ENCODE measurements at regions not wholly inside any gene's neighbourhood (a gene's known extent, or its start where the extent isn't known, plus 50 kb on each side); places are given as distances from the start of the nearest gene placed in this dataset.

- no peak for TF ChIP-seq CTCF (IDR thresholded peaks at IDR 0.05; ENCODE audit: low read depth, low read length)
- Histone ChIP-seq H3K4me1 (ENCODE audit: low read depth) (no peaks in the 10 kb centered on the region), H3K9me3 (ENCODE audit: low read depth) (no peaks in the 10 kb centered on the region), H3K4me3 (no peak overlapping the region), H3K27ac (no peak overlapping the region), H3K36me3 (no peaks in the 10 kb centered on the region), H3K27me3 (peaks cover 14% of the 10 kb centered on the region)
- DNase-seq (ENCODE audit: low read depth in 1 of 2, low spot score in 1 of 2) = no peak
These were observed 68.8 kb upstream of the PZP start for GRCh38 chr12:9276990-9277389.

- Histone ChIP-seq H3K27me3 (no peaks in the 10 kb centered on the region), H3K36me3 (no peaks in the 10 kb centered on the region), H3K9me3 (ENCODE audit: low read depth) (no peaks in the 10 kb centered on the region), H3K4me3 (no peak overlapping the region), H3K27ac (no peak overlapping the region), H3K4me1 (ENCODE audit: low read depth) (no peaks in the 10 kb centered on the region)
- TF ChIP-seq CTCF (IDR thresholded peaks at IDR 0.05; ENCODE audit: low read depth, low read length) = no peak
- peak in 1 of 2 donors; percentile 41 for DNase-seq (ENCODE audit: low read depth in 1 of 2, low spot score in 1 of 2)
These were observed 65.1 kb upstream of the PZP start for GRCh38 chr12:9273276-9273675.

GRCh38 chr12:9271875-9272274 is 63.7 kb upstream of the PZP start:
- H3K4me3 ChIP-seq = no peak overlapping the region

GRCh38 chr12:9264546-9264945 is 56.4 kb upstream of the PZP start:
- no peak for TF ChIP-seq CTCF (IDR thresholded peaks at IDR 0.05; ENCODE audit: low read depth, low read length)
- Histone ChIP-seq H3K4me3 (no peak overlapping the region), H3K4me1 (ENCODE audit: low read depth) (no peaks in the 10 kb centered on the region)

More at GRCh38 chr12:9271875-9272274, 63.7 kb upstream of the PZP start:
- TF ChIP-seq CTCF (IDR thresholded peaks at IDR 0.05; ENCODE audit: low read depth, low read length) = no peak
- Histone ChIP-seq H3K9me3 (ENCODE audit: low read depth) (no peaks in the 10 kb centered on the region), H3K27me3 (no peaks in the 10 kb centered on the region), H3K36me3 (no peaks in the 10 kb centered on the region), H3K27ac (no peak overlapping the region), H3K4me1 (ENCODE audit: low read depth) (no peaks in the 10 kb centered on the region)
- DNase-seq (ENCODE audit: low read depth in 1 of 2, low spot score in 1 of 2) = peak in 1 of 2 donors; percentile 35

GRCh38 chr12:9260931-9261330 is 52.7 kb upstream of the PZP start:
- DNase-seq (ENCODE audit: low read depth in 1 of 2, low spot score in 1 of 2) = no peak
- Histone ChIP-seq H3K4me3 (no peak overlapping the region), H3K27ac (no peak overlapping the region), H3K27me3 (no peaks in the 10 kb centered on the region), H3K36me3 (no peaks in the 10 kb centered on the region), H3K4me1 (ENCODE audit: low read depth) (no peaks in the 10 kb centered on the region), H3K9me3 (ENCODE audit: low read depth) (no peaks in the 10 kb centered on the region)
- no peak for TF ChIP-seq CTCF (IDR thresholded peaks at IDR 0.05; ENCODE audit: low read depth, low read length)

More at GRCh38 chr12:9264546-9264945, 56.4 kb upstream of the PZP start:
- Histone ChIP-seq H3K27me3 (no peaks in the 10 kb centered on the region), H3K9me3 (ENCODE audit: low read depth) (no peaks in the 10 kb centered on the region), H3K36me3 (no peaks in the 10 kb centered on the region), H3K27ac (no peak overlapping the region)
- DNase-seq (ENCODE audit: low read depth in 1 of 2, low spot score in 1 of 2) = no peak

GRCh38 chr12:9258676-9259075 is 50.5 kb upstream of the PZP start:
- Histone ChIP-seq H3K36me3 (no peaks in the 10 kb centered on the region), H3K4me1 (ENCODE audit: low read depth) (no peaks in the 10 kb centered on the region), H3K27ac (no peak overlapping the region), H3K27me3 (no peaks in the 10 kb centered on the region), H3K9me3 (ENCODE audit: low read depth) (no peaks in the 10 kb centered on the region), H3K4me3 (no peak overlapping the region)
- no peak for TF ChIP-seq CTCF (IDR thresholded peaks at IDR 0.05; ENCODE audit: low read depth, low read length)
- no peak for DNase-seq (ENCODE audit: low read depth in 1 of 2, low spot score in 1 of 2)

Measured in cardiac muscle cell (in vitro differentiated cells and primary cell).